NB4 (cell line): ENCODE measurements at regions not wholly inside any gene's neighbourhood (a gene's known extent, or its start where the extent isn't known, plus 50 kb on each side); places are given as distances from the start of the nearest gene placed in this dataset.

Experiments
- CTCF ChIP-seq: IDR thresholded peaks from one replicate; pipeline ENCODE4 v1.5.1; 2012; ENCODE audit warnings: low read depth, low read length
- POLR2A ChIP-seq: IDR thresholded peaks from 2 replicates; pipeline ENCODE4 v1.6.1; 2011; ENCODE audit warnings: mild to moderate bottlenecking; ENCODE audit not compliant: insufficient read length; ENCODE audit errors: extremely low read depth

DNA sequence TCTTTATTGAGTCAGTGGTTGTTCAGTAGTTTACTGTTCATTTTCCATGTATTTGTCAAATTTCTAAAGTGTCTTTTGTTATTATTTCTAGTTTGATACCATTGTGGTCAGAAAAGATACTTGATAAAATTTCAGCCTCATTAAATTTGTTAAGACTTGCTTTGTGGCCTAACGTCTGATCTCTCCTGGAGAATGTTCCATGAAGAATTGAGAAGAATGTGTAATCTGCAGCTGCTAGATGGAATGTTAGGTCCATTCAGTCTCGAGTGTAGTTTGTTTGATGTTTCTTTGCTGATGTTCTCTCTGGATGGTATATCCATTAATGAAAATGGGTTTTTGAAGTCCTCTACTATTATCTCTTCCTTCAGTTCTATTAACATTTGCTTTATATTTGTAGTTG is 394.7 kb upstream of the ANO5 start:
- TF ChIP-seq CTCF: no peak
- no peak for TF ChIP-seq POLR2A
